ENCODE measurements at regions not wholly inside any gene's neighbourhood (a gene's known extent, or its start where the extent isn't known, plus 50 kb on each side); places are given as distances from the start of the nearest gene placed in this dataset.

DNA sequence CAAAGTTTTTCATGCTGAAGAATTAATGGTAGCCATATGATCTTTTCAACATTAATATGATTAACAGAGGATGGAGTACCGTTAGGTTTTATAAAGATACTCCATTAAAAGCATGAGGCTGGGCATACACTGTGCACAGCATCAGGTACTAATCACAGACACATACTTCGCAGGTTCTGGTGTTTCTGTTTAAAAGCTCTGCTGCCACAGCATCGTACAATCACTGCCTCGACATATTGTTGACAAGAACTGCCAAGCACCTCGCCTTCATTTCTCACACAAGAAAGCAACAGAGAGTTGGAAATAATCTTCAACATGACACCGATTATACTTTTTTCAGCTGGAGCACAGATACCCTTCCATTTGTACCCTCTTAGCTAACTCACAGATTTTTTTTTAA lies 753.4 kb upstream of the FAM241A start:
- 11% methylated on average over 3 of the region's 6 CpGs; no CpG with 5 or more reads in 1 of the 2 experiments for WGBS, 2 experiments (ENCODE audit: extremely low coverage in 2 of 2, insufficient read length in 1 of 2)
- no peak overlapping the region for H4K91ac ChIP-seq (ENCODE audit: insufficient read depth, low read depth, low read length)
- H4K8ac ChIP-seq (ENCODE audit: low read depth in 2 of 2, low read length in 2 of 2): no peak overlapping the region
- no peak overlapping the region for H2BK15ac ChIP-seq (ENCODE audit: low read depth, low read length)
- H3K4me2 ChIP-seq (ENCODE audit: low read depth, low read length): no peak overlapping the region
- H3K4ac ChIP-seq (ENCODE audit: low read depth, low read length): no peak overlapping the region
- no TSS peak for BruUV-seq (replicated peaks)
- no peaks in the 10 kb centered on the region for H3K9me1 ChIP-seq (ENCODE audit: insufficient read depth, low read length)
- no peak overlapping the region for H3K27ac ChIP-seq (ENCODE audit: insufficient read depth, low read length)
- no peak overlapping the region for H2BK5ac ChIP-seq (ENCODE audit: low read depth, low read length, poor library complexity, severe bottlenecking)
- H3K18ac ChIP-seq (ENCODE audit: low read depth, low read length): no peak overlapping the region
- in situ Hi-C loops (cut with MboI; ENCODE audit: low sequenced_read_pairs) (no loop called here), dilution Hi-C loops (cut with HindIII; ENCODE audit: low sequenced_read_pairs, unreplicated experiment) (no loop called here), intact Hi-C loops (cut with micrococcal nuclease) (no loop called here)
- ATAC-seq (ENCODE audit: low read depth): no peak
- no peak overlapping the region for H2AFZ ChIP-seq (replicated peaks; ENCODE audit: low read length, poor library complexity)
- no peak overlapping the region for H2BK120ac ChIP-seq (ENCODE audit: low read depth, low read length)
- no peak overlapping the region for H2AK5ac ChIP-seq (ENCODE audit: low read depth, low read length)
- H3K14ac ChIP-seq (replicated peaks; ENCODE audit: low read depth, low read length): no peak overlapping the region
- ChIA-PET POLR2A (ENCODE audit: unreplicated experiment) (no interaction called here), CTCF (no interaction called here)
- no peaks in the 10 kb centered on the region for H3K4me1 ChIP-seq (ENCODE audit: control insufficient read depth, insufficient read depth, low read length)
- H3K9me3 ChIP-seq (ENCODE audit: control insufficient read depth, insufficient read depth, low read length): 0 out of 2 replicates have a peak, but pooled peaks cover under 1% of the 10 kb centered on the region
- TF ChIP-seq MAFK (IDR thresholded peaks at IDR 0.05; ENCODE audit: low read depth, low read length) (no peak), POLR2A (IDR thresholded peaks at IDR 0.05; ENCODE audit: low read depth, low read length) (no peak), MAZ (IDR thresholded peaks at IDR 0.05; ENCODE audit: borderline replicate concordance, low read depth, low read length) (no peak), NFE2L2 (IDR thresholded peaks at IDR 0.05; ENCODE audit: low read depth, low read length) (no peak), SMC3 (IDR thresholded peaks at IDR 0.05; ENCODE audit: low read depth, low read length) (no peak), RAD21 (IDR thresholded peaks at IDR 0.05; ENCODE audit: low read length) (no peak), RFX5 (IDR thresholded peaks at IDR 0.05; ENCODE audit: low read depth, low read length) (no peak), USF2 (IDR thresholded peaks at IDR 0.05; ENCODE audit: low read depth, low read length) (no peak), RCOR1 (IDR thresholded peaks at IDR 0.05; ENCODE audit: insufficient replicate concordance, low read length) (no peak), BHLHE40 (IDR thresholded peaks at IDR 0.05; ENCODE audit: low read depth, low read length) (no peak), CHD1 (IDR thresholded peaks at IDR 0.05; ENCODE audit: low read depth, low read length) (no peak), FOS (IDR thresholded peaks at IDR 0.05; ENCODE audit: low read depth, low read length) (no peak), ELK1 (IDR thresholded peaks at IDR 0.05; ENCODE audit: borderline replicate concordance, low read depth, low read length) (no peak)
- TF ChIP-seq, protein P1, sequence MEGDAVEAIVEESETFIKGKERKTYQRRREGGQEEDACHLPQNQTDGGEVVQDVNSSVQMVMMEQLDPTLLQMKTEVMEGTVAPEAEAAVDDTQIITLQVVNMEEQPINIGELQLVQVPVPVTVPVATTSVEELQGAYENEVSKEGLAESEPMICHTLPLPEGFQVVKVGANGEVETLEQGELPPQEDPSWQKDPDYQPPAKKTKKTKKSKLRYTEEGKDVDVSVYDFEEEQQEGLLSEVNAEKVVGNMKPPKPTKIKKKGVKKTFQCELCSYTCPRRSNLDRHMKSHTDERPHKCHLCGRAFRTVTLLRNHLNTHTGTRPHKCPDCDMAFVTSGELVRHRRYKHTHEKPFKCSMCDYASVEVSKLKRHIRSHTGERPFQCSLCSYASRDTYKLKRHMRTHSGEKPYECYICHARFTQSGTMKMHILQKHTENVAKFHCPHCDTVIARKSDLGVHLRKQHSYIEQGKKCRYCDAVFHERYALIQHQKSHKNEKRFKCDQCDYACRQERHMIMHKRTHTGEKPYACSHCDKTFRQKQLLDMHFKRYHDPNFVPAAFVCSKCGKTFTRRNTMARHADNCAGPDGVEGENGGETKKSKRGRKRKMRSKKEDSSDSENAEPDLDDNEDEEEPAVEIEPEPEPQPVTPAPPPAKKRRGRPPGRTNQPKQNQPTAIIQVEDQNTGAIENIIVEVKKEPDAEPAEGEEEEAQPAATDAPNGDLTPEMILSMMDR (conservative IDR thresholded peaks at IDR 0.05; ENCODE audit: low read depth, low read length): no peak
- no peak overlapping the region for H3K4me3 ChIP-seq (ENCODE audit: insufficient read depth, low read depth, low read length)
- no peaks in the 10 kb centered on the region for H3K79me1 ChIP-seq (ENCODE audit: low read depth in 1 of 2, low read length in 2 of 2)
- no peaks in the 10 kb centered on the region for H3K36me3 ChIP-seq (ENCODE audit: control insufficient read depth, insufficient read depth, low read length)
- no peak for DNase-seq
- H3K27me3 ChIP-seq (ENCODE audit: control insufficient read depth, insufficient read depth, low read length): no peaks in the 10 kb centered on the region
- H3K23ac ChIP-seq (ENCODE audit: low read depth, low read length): no peak overlapping the region
- H3K9ac ChIP-seq (ENCODE audit: low read depth, low read length): no peak overlapping the region
- no peak overlapping the region for H2BK20ac ChIP-seq (ENCODE audit: low read depth, low read length)
- H2AK9ac ChIP-seq (replicated peaks; ENCODE audit: low read depth, low read length, poor library complexity): no peak overlapping the region
- no peak overlapping the region for H4K5ac ChIP-seq (ENCODE audit: low read depth, low read length)
- H4K20me1 ChIP-seq (ENCODE audit: insufficient read depth, low read length): no peaks in the 10 kb centered on the region
- H3K56ac ChIP-seq (ENCODE audit: extremely low read depth, insufficient read depth, low read length): no peak overlapping the region

All from IMR-90 (cell line).